ENCODE measurements at regions not wholly inside any gene's neighbourhood (a gene's known extent, or its start where the extent isn't known, plus 50 kb on each side); places are given as distances from the start of the nearest gene placed in this dataset.

DNA sequence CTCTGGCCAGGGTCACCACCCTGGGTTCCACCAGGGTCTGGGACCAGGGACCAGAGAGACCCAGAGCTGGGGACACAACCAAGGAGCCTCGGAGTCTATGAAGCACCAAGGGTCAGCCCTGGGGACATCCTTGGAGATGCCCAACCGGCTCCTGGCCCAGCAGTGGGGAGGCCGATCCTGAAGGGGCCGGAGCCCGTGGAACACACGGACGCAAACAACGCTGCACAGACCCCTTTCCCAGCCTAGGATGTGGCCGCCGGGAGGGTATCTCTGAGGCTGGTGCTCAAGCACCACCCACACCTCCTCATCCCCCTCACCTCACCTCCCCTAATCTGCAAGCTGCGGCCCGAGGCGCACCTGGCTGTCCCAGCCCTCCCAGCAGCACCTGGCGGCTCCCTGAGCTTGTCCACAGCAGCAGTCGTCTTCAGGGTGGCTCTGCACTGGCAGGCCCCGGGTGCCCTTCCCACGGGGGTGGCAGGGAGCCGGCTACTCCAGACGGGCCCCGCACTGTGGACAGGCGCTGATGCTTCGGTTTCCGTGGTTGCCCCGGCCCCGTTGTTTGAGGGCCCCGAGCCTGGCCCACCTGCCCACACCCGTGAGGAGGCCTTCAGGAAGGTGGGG is 146.8 kb upstream of the C14orf180 start:
- no peak for FAIRE-seq
- TF ChIP-seq EZH2 (IDR thresholded peaks at IDR 0.05; ENCODE audit: low read length), result no peak
- TF ChIP-seq, protein P1, sequence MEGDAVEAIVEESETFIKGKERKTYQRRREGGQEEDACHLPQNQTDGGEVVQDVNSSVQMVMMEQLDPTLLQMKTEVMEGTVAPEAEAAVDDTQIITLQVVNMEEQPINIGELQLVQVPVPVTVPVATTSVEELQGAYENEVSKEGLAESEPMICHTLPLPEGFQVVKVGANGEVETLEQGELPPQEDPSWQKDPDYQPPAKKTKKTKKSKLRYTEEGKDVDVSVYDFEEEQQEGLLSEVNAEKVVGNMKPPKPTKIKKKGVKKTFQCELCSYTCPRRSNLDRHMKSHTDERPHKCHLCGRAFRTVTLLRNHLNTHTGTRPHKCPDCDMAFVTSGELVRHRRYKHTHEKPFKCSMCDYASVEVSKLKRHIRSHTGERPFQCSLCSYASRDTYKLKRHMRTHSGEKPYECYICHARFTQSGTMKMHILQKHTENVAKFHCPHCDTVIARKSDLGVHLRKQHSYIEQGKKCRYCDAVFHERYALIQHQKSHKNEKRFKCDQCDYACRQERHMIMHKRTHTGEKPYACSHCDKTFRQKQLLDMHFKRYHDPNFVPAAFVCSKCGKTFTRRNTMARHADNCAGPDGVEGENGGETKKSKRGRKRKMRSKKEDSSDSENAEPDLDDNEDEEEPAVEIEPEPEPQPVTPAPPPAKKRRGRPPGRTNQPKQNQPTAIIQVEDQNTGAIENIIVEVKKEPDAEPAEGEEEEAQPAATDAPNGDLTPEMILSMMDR (optimal IDR thresholded peaks at IDR 0.05 in 1 of 3, IDR thresholded peaks at IDR 0.05 in 1 of 3, conservative IDR thresholded peaks at IDR 0.05 in 1 of 3; ENCODE audit: extremely low read depth in 1 of 3, insufficient read depth in 2 of 3, low read length in 3 of 3), result no peak
- Histone ChIP-seq H3K9me1 (ENCODE audit: control insufficient read depth, extremely low read depth, insufficient read depth, low read length) (no peaks in the 10 kb centered on the region), H3K4me1 (ENCODE audit: control insufficient read depth, extremely low read depth, insufficient read depth, low read length) (no peaks in the 10 kb centered on the region), H3K36me3 (ENCODE audit: control insufficient read depth in 2 of 2, extremely low read depth in 1 of 2, insufficient read depth in 2 of 2, low read length in 2 of 2) (no peaks in the 10 kb centered on the region), H3K79me2 (ENCODE audit: control insufficient read depth, insufficient read depth, low read length) (no peaks in the 10 kb centered on the region), H3K27ac (ENCODE audit: control insufficient read depth, insufficient read depth, low read length) (no peak overlapping the region), H3K4me2 (ENCODE audit: control insufficient read depth, extremely low read depth, insufficient read depth, low read depth, low read length) (no peak overlapping the region), H2AFZ (ENCODE audit: control insufficient read depth, low read length) (no peak overlapping the region), H3K9ac (ENCODE audit: control insufficient read depth, extremely low read depth, insufficient read depth, low read length) (no peak overlapping the region), H3K4me3 (ENCODE audit: control insufficient read depth in 2 of 3, extremely low read depth in 1 of 3, insufficient read depth in 2 of 3, low read depth in 1 of 3, low read length in 3 of 3) (no peak overlapping the region), H3K9me3 (ENCODE audit: control insufficient read depth, low read depth, low read length) (no peaks in the 10 kb centered on the region), H4K20me1 (ENCODE audit: control insufficient read depth, extremely low read depth, insufficient read depth, low read length) (no peaks in the 10 kb centered on the region), H3K27me3 (ENCODE audit: control insufficient read depth, extremely low read depth, insufficient read depth, low read length) (no peaks in the 10 kb centered on the region)
- no peak for DNase-seq (ENCODE audit: low read depth, low spot score)
- dilution Hi-C loops (cut with MboI; ENCODE audit: extremely low pct_ligation_motif_present, low sequenced_read_pairs), result no loop called here

DNA sequence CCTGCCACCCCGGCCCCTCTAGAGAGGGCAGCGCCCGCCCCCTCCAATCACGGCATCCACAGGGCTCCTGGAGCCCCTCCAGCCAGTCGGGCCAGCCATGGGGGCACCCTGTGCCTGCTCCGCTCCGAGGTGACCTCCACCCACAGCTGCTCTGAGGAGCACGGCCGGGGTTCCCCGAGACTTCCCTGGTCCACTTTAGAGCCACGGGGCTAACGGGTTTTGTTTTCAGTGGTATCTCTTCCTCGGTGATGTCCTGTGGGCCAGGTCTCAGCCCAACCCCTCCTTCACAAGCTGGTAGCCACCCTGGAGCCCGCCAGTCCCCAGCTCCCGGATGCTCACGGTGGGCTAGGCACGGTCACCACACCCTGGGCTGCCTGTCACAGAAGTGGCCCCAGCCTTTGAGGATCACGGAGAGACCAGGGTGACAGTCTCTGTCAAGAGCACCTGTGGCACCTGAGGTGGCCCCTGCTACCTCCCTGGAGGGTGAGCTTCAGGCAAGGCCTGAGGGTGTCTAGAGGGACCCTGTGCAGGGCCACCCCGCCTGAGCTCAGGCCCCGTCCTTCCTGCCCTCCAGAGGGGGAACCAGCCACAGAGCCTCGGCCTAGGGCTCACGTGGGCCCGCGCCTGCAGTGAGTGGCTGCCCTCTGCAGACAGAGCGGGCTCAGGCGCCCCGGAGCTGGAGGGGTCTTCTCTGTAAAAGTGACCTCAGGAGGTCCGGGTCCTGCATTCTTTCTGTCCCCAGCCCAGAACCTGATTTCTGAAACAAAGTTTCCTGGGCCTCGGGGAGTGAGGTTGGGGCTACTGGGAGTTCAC is 146.0 kb upstream of the C14orf180 start:
- FAIRE-seq, result no peak
- no peaks in the 10 kb centered on the region for H3K79me2 ChIP-seq (ENCODE audit: control insufficient read depth, insufficient read depth, low read length)
- H3K9ac ChIP-seq (ENCODE audit: control insufficient read depth, extremely low read depth, insufficient read depth, low read length), result no peak overlapping the region
- no peak overlapping the region for H3K27ac ChIP-seq (ENCODE audit: control insufficient read depth, insufficient read depth, low read length)
- no peak overlapping the region for H3K4me2 ChIP-seq (ENCODE audit: control insufficient read depth, extremely low read depth, insufficient read depth, low read depth, low read length)
- TF ChIP-seq, protein P1 (optimal IDR thresholded peaks at IDR 0.05 in 1 of 3, IDR thresholded peaks at IDR 0.05 in 1 of 3, conservative IDR thresholded peaks at IDR 0.05 in 1 of 3; ENCODE audit: extremely low read depth in 1 of 3, insufficient read depth in 2 of 3, low read length in 3 of 3), result no peak
- TF ChIP-seq EZH2 (IDR thresholded peaks at IDR 0.05; ENCODE audit: low read length), result no peak
- no peaks in the 10 kb centered on the region for H3K36me3 ChIP-seq (ENCODE audit: control insufficient read depth in 2 of 2, extremely low read depth in 1 of 2, insufficient read depth in 2 of 2, low read length in 2 of 2)
- no peak for DNase-seq (ENCODE audit: low read depth, low spot score)
- H3K4me3 ChIP-seq (ENCODE audit: control insufficient read depth in 2 of 3, extremely low read depth in 1 of 3, insufficient read depth in 2 of 3, low read depth in 1 of 3, low read length in 3 of 3), result no peak overlapping the region
- no peak overlapping the region for H2AFZ ChIP-seq (ENCODE audit: control insufficient read depth, low read length)
- H3K4me1 ChIP-seq (ENCODE audit: control insufficient read depth, extremely low read depth, insufficient read depth, low read length), result no peaks in the 10 kb centered on the region
- H3K27me3 ChIP-seq (ENCODE audit: control insufficient read depth, extremely low read depth, insufficient read depth, low read length), result no peaks in the 10 kb centered on the region
- H4K20me1 ChIP-seq (ENCODE audit: control insufficient read depth, extremely low read depth, insufficient read depth, low read length), result no peaks in the 10 kb centered on the region
- dilution Hi-C loops (cut with MboI; ENCODE audit: extremely low pct_ligation_motif_present, low sequenced_read_pairs), result no loop called here
- H3K9me3 ChIP-seq (ENCODE audit: control insufficient read depth, low read depth, low read length), result no peaks in the 10 kb centered on the region
- no peaks in the 10 kb centered on the region for H3K9me1 ChIP-seq (ENCODE audit: control insufficient read depth, extremely low read depth, insufficient read depth, low read length)
